Hepatocyte (in vitro differentiated cells): ENCODE measurements at regions not wholly inside any gene's neighbourhood (a gene's known extent, or its start where the extent isn't known, plus 50 kb on each side); places are given as distances from the start of the nearest gene placed in this dataset.

Experiments
- EZH2 ChIP-seq: fragments of 200-600 bp; sonication (generic); IDR thresholded peaks from 2 replicates; pipeline ENCODE4 v1.6.1; 2016; ENCODE audit warnings: antibody characterized with exemption, mild to moderate bottlenecking, borderline replicate concordance
- EZH2phosphoT487 ChIP-seq: fragments of 200-600 bp; sonication (generic); IDR thresholded peaks from one replicate; pipeline ENCODE4 v1.6.1; 2018; ENCODE audit warnings: antibody characterized with exemption, mild to moderate bottlenecking, low read depth, moderate library complexity; ENCODE audit not compliant: unreplicated experiment, severe bottlenecking
- TF ChIP-seq, protein P1 (sequence below): fragments of 200-600 bp; sonication (generic); IDR thresholded peaks from 2 replicates; pipeline ENCODE4 v1.5.1; 2016; ENCODE audit warnings: antibody characterized with exemption, mild to moderate bottlenecking; ENCODE audit not compliant: poor library complexity

DNA sequence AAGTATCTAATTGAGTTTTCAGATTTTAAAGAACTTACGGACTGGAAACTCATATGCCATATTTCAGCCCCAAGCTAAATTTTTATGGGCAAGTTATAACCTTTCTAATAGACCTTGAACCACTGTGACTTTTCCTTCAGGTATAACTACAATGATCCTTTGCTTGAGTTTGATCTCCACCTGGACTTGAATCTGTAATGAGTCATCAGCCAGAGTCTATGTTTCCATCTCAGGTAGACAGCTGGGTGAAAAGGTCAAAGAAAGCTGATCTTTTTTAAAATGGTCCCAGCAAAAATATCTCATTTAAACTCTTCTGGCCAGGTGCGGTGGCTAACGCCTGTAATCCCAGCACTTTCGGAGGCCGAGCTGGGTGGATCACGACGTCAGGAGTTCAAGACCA, 88.4 kb upstream of the SGK1 start:
- TF ChIP-seq, protein P1, sequence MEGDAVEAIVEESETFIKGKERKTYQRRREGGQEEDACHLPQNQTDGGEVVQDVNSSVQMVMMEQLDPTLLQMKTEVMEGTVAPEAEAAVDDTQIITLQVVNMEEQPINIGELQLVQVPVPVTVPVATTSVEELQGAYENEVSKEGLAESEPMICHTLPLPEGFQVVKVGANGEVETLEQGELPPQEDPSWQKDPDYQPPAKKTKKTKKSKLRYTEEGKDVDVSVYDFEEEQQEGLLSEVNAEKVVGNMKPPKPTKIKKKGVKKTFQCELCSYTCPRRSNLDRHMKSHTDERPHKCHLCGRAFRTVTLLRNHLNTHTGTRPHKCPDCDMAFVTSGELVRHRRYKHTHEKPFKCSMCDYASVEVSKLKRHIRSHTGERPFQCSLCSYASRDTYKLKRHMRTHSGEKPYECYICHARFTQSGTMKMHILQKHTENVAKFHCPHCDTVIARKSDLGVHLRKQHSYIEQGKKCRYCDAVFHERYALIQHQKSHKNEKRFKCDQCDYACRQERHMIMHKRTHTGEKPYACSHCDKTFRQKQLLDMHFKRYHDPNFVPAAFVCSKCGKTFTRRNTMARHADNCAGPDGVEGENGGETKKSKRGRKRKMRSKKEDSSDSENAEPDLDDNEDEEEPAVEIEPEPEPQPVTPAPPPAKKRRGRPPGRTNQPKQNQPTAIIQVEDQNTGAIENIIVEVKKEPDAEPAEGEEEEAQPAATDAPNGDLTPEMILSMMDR: no peak
- TF ChIP-seq EZH2 (no peak), EZH2phosphoT487 (no peak)
